ENCODE measurements at regions not wholly inside any gene's neighbourhood (a gene's known extent, or its start where the extent isn't known, plus 50 kb on each side); places are given as distances from the start of the nearest gene placed in this dataset.

- Histone ChIP-seq H3K9ac (ENCODE audit: extremely low read depth, insufficient read length, low read length) (no peak overlapping the region), H3K79me1 (ENCODE audit: insufficient read depth, low read depth, low read length, poor library complexity, severe bottlenecking) (no peaks in the 10 kb centered on the region), H4K8ac (replicated peaks; ENCODE audit: insufficient read length, low read depth, low read length) (no peak overlapping the region), H2BK15ac (ENCODE audit: low read depth, low read length) (no peak overlapping the region), H2BK5ac (ENCODE audit: insufficient read length, low read length) (no peak overlapping the region), H2BK20ac (ENCODE audit: low read depth, low read length, poor library complexity, severe bottlenecking) (no peak overlapping the region), H3T11ph (ENCODE audit: low read length) (no peak overlapping the region), H3K4me2 (ENCODE audit: insufficient read depth, insufficient read length, low read length) (no peak overlapping the region), H2BK120ac (ENCODE audit: low read depth, low read length, poor library complexity, severe bottlenecking) (no peak overlapping the region), H3K4me1 (ENCODE audit: insufficient read depth, low read length) (peaks cover 3% of the 10 kb centered on the region; the same call in 1 of the 2 replicates), H3K18ac (ENCODE audit: insufficient read length, low read depth, low read length) (no peak overlapping the region), H3K56ac (ENCODE audit: insufficient read length, low read depth, low read length) (no peak overlapping the region), H3K9me3 (ENCODE audit: control insufficient read depth, low read depth, low read length) (no peaks in the 10 kb centered on the region), H4K20me1 (ENCODE audit: control insufficient read depth, insufficient read depth, insufficient read length) (no peaks in the 10 kb centered on the region), H3K79me2 (ENCODE audit: insufficient read depth, low read length) (no peaks in the 10 kb centered on the region), H2BK12ac (ENCODE audit: insufficient read length, low read depth, low read length) (no peak overlapping the region), H3K27me3 (ENCODE audit: insufficient read depth, low read length) (no peaks in the 10 kb centered on the region), H2AK5ac (ENCODE audit: insufficient read length, low read length) (no peak overlapping the region), H4K91ac (ENCODE audit: insufficient read length, low read depth, low read length) (no peak overlapping the region), H3K23ac (ENCODE audit: insufficient read length, low read depth, low read length) (no peak overlapping the region), H3K14ac (ENCODE audit: insufficient read depth, low read length) (no peak overlapping the region), H3K23me2 (ENCODE audit: insufficient read length, low read depth, low read length, poor library complexity, severe bottlenecking) (peaks cover 3% of the 10 kb centered on the region), H3K27ac (ENCODE audit: insufficient read length, low read depth, low read length) (no peak overlapping the region), H2AFZ (ENCODE audit: low read length) (no peak overlapping the region), H3K4ac (ENCODE audit: low read depth, low read length) (no peak overlapping the region), H4K5ac (ENCODE audit: insufficient read length, low read depth, low read length) (no peak overlapping the region)
- H3K36me3 Mint-ChIP-seq (ENCODE audit: insufficient read depth in 1 of 3, low read depth in 3 of 3), result no peaks in the 10 kb centered on the region; a peak in 1 of 7 replicates
- no peak for DNase-seq
- no peak overlapping the region for H3K4me3 Mint-ChIP-seq
- no peaks in the 10 kb centered on the region for H3K9me3 Mint-ChIP-seq
- peaks cover 10 to 14% of the 10 kb centered on the region in 2 experiments for H3K4me1 Mint-ChIP-seq
- H3K27ac Mint-ChIP-seq, result no peak overlapping the region
- peaks cover 2% of the 10 kb centered on the region; the same call in 1 of the 2 replicates for H3K27me3 Mint-ChIP-seq (ENCODE audit: low read depth)
- no CpG with 5 or more reads among the region's 5 CpGs for WGBS (ENCODE audit: extremely low coverage, insufficient read length, low lambda C conversion rate)
- no peak for TF ChIP-seq CTCF (conservative IDR thresholded peaks at IDR 0.05)
Observed at GRCh38 chr4:153904011-153904410, 115.1 kb upstream of the SFRP2 start.

Measured in H9 (cell line).